H1 (cell line): ENCODE measurements at regions not wholly inside any gene's neighbourhood (a gene's known extent, or its start where the extent isn't known, plus 50 kb on each side); places are given as distances from the start of the nearest gene placed in this dataset.

Source experiments
- RXRA ChIP-seq: IDR thresholded peaks from 2 replicates; pipeline ENCODE4 v1.6.1; 2011; ENCODE audit warnings: low read depth, mild to moderate bottlenecking, low read length, moderate library complexity; ENCODE audit not compliant: insufficient read depth
- SIN3A ChIP-seq, 2 experiments: IDR thresholded peaks in 1 of 2; conservative IDR thresholded peaks in 1 of 2; 2 replicates each; pipeline ENCODE4 v1.6.1; 2011 to 2012; ENCODE audit warnings: low read length in 2 of 2, improper control_type of control experiment in 1 of 2, low read depth in 1 of 2, mild to moderate bottlenecking in 1 of 2
- ZNF274 ChIP-seq: IDR thresholded peaks from 2 replicates; pipeline ENCODE4 v1.7.0; 2012; ENCODE audit warnings: low read length, borderline replicate concordance; ENCODE audit errors: extremely low read depth

- TF ChIP-seq ZNF274 (no peak), SIN3A (conservative IDR thresholded peaks at IDR 0.05 in 1 of 2, IDR thresholded peaks at IDR 0.05 in 1 of 2; ENCODE audit: low read depth in 1 of 2, low read length in 2 of 2) (no peak), RXRA (no peak)
These were observed 1393.6 kb upstream of the NXPH2 start (continued) for GRCh38 chr2:140173790-140174189.
